Naive thymus-derived CD4-positive, alpha-beta T cell (primary cell): ENCODE measurements at regions not wholly inside any gene's neighbourhood (a gene's known extent, or its start where the extent isn't known, plus 50 kb on each side); places are given as distances from the start of the nearest gene placed in this dataset.

Experiments
- ATAC-seq: fragments of 150-1000 bp; cut with Tn5 transposase; 2 replicates; pipeline ENCODE4 v1.10.0; 2021; ENCODE audit warnings: mild to moderate bottlenecking, moderate library complexity
- CTCF ChIA-PET: fragments of 350-600 bp; sonication (Branson Sonifier 250); formaldehyde crosslinking; loops from one replicate; lab custom pipeline; 2021; ENCODE audit warnings: antibody characterized with exemption; lab: Charles Lee
- POLR2A ChIA-PET: fragments of 350-600 bp; sonication (Branson Sonifier 250); formaldehyde crosslinking; loops from one replicate; lab custom pipeline; 2021; ENCODE audit warnings: antibody characterized with exemption, inconsistent platforms; lab: Charles Lee
- DNase-seq, 9 donors: peaks; one replicate each; pipeline versions ENCODE4 v3.0.0 to v3.0.0-alpha.2; 2020 to 2022; ENCODE audit warnings: mixed read lengths in 1 of 9
- H3K27ac ChIP-seq: one replicate; pipeline ENCODE4 v1.7.0; 2013; ENCODE audit warnings: mild to moderate bottlenecking, low read depth, low read length, moderate library complexity
- H3K27me3 ChIP-seq, 2 donors: one replicate each; pipeline ENCODE4 v1.7.0; 2013; ENCODE audit warnings: low read length in 2 of 2, mild to moderate bottlenecking in 2 of 2, moderate library complexity in 2 of 2; ENCODE audit not compliant: control insufficient read depth in 2 of 2, insufficient read depth in 2 of 2
- H3K36me3 ChIP-seq, 3 experiments: 1 replicate in 2 of 3; 2 replicates in 1 of 3; pipeline ENCODE4 v1.7.0; 2013; ENCODE audit warnings: low read length in 3 of 3, mild to moderate bottlenecking in 3 of 3, moderate library complexity in 1 of 3; ENCODE audit not compliant: insufficient read depth in 3 of 3, control insufficient read depth in 2 of 3
- H3K4me1 ChIP-seq, 2 donors: one replicate each; pipeline ENCODE4 v1.7.0; 2013; ENCODE audit warnings: low read length in 2 of 2, mild to moderate bottlenecking in 2 of 2, moderate library complexity in 1 of 2; ENCODE audit not compliant: control insufficient read depth in 2 of 2, insufficient read depth in 2 of 2
- H3K4me3 ChIP-seq: 2 replicates; pipeline ENCODE4 v1.7.0; 2013; ENCODE audit warnings: mild to moderate bottlenecking, low read length
- H3K9me3 ChIP-seq, 3 experiments: 1 replicate in 2 of 3; 2 replicates in 1 of 3; pipeline ENCODE4 v1.7.0; 2013; ENCODE audit warnings: low read length in 3 of 3; ENCODE audit not compliant: control insufficient read depth in 2 of 3
- H3K27ac Mint-ChIP-seq, 9 donors: one replicate each; pipeline ENCODE4 v1.8.0; 2020 to 2022; ENCODE audit warnings: mixed read lengths in 9 of 9, mild to moderate bottlenecking in 8 of 9, moderate library complexity in 5 of 9, inconsistent platforms in 2 of 9
- H3K27me3 Mint-ChIP-seq, 5 donors: one replicate each; pipeline ENCODE4 v1.8.0; 2021 to 2022; ENCODE audit warnings: mixed read lengths in 5 of 5, mild to moderate bottlenecking in 1 of 5
- H3K36me3 Mint-ChIP-seq, 5 donors: one replicate each; pipeline ENCODE4 v1.8.0; 2020 to 2022; ENCODE audit warnings: mixed read lengths in 5 of 5, mild to moderate bottlenecking in 3 of 5, inconsistent platforms in 1 of 5
- H3K4me1 Mint-ChIP-seq, 7 donors: one replicate each; pipeline ENCODE4 v1.8.0; 2020 to 2022; ENCODE audit warnings: mixed read lengths in 7 of 7, mild to moderate bottlenecking in 3 of 7, inconsistent platforms in 1 of 7
- H3K4me3 Mint-ChIP-seq, 10 donors: one replicate each; pipeline ENCODE4 v1.8.0; 2020 to 2022; ENCODE audit warnings: mild to moderate bottlenecking in 10 of 10, mixed read lengths in 10 of 10, moderate library complexity in 6 of 10, inconsistent platforms in 2 of 10
- H3K9me3 Mint-ChIP-seq, 11 donors: one replicate each; pipeline ENCODE4 v1.8.0; 2020 to 2022; ENCODE audit warnings: mixed read lengths in 11 of 11, mild to moderate bottlenecking in 4 of 11, inconsistent platforms in 1 of 11, moderate library complexity in 1 of 11
- intact Hi-C, 2 donors: fragments of 100-400 bp; cut with micrococcal nuclease; formaldehyde crosslinking; loops; one replicate each; pipeline ENCODE4 v1.15.1; 2023

DNA sequence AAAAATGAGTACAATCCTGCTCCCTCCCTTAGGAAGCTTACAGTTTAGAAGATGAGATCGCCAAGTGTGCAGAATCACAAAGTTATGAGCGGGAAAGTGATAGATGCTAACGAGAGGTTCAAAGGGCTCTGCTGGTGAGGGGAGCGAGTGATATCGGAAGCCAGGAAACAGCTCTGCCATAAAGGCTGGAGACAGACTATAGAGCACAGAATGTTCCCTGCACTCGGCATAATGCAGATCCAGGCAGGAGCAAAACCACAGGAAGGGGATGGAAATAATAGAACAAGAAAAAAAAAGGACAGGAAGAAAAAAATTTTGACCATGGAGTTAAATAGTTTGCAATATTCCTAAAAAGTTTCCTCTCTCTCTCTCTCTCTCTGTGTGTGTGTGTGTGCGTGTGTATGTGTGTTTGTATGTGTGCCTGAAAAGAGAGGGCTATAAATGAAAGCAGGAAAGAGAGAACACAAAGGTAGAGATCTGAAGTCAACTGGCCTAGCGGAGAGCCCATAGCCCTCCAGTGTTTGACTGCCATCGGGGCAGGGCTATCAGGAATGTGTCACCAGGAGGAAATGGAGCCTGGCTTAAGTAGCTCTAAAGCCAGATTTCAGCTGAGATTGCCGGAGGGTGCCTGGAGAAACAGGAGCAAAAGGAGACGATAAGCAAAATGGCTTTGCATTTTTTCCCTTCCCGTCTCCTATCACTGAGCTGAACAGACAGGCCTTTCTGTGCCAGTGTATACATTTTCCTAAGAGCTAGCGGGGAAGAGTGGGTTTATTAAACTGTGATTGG lies 175.8 kb upstream of the LYZL1 start:
- ChIA-PET CTCF (no interaction called here), POLR2A (no interaction called here)
- no peak overlapping the region for H3K27ac Mint-ChIP-seq
- DNase-seq (no peak), ATAC-seq (no peak)
- Histone ChIP-seq H3K36me3 (no peaks in the 10 kb centered on the region), H3K4me1 (no peaks in the 10 kb centered on the region), H3K9me3 (peaks cover 0 to 13% (median 0%) of the 10 kb centered on the region in 3 experiments), H3K4me3 (no peak overlapping the region), H3K27me3 (no peaks in the 10 kb centered on the region), H3K27ac (no peak overlapping the region)
- peaks cover 5 to 32% (median 14%) of the 10 kb centered on the region in 11 donors for H3K9me3 Mint-ChIP-seq
- H3K36me3 Mint-ChIP-seq: no peaks in the 10 kb centered on the region
- peaks cover 0 to 18% (median 14%) of the 10 kb centered on the region in 5 donors for H3K27me3 Mint-ChIP-seq
- no peaks in the 10 kb centered on the region for H3K4me1 Mint-ChIP-seq
- intact Hi-C loops: no loop called here
- no peak overlapping the region for H3K4me3 Mint-ChIP-seq

DNA sequence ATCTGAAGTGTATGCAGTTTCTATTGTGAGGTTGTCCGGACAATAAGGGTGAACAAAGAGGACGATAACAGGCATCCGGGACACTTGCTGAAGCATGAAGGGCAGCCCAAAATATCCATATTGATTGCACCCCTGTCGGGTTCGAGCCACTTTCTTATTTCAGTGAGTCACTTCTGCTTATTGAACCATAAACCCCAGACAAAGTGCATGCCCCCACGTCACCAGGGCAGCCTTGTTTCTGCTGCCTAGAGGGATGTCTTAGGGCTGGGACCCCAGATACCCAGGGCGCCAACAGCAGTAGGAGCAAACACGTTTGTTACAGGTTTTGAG lies 175.3 kb upstream of the LYZL1 start:
- no peaks in the 10 kb centered on the region for H3K27me3 ChIP-seq
- peaks cover 6 to 37% (median 18%) of the 10 kb centered on the region in 11 donors for H3K9me3 Mint-ChIP-seq
- peaks cover 0 to 18% (median 0%) of the 10 kb centered on the region in 3 experiments for H3K9me3 ChIP-seq
- H3K4me1 ChIP-seq: no peaks in the 10 kb centered on the region
- H3K4me1 Mint-ChIP-seq: no peaks in the 10 kb centered on the region
- H3K27ac Mint-ChIP-seq: no peak overlapping the region
- H3K27me3 Mint-ChIP-seq: peaks cover 0 to 18% (median 14%) of the 10 kb centered on the region in 5 donors
- no peaks in the 10 kb centered on the region for H3K36me3 ChIP-seq
- ChIA-PET CTCF (no interaction called here), POLR2A (no interaction called here)
- no peak overlapping the region for H3K4me3 ChIP-seq
- H3K27ac ChIP-seq: no peak overlapping the region
- intact Hi-C loops: no loop called here
- DNase-seq (no peak), ATAC-seq (no peak)
- H3K36me3 Mint-ChIP-seq: no peaks in the 10 kb centered on the region
- H3K4me3 Mint-ChIP-seq: no peak overlapping the region

DNA sequence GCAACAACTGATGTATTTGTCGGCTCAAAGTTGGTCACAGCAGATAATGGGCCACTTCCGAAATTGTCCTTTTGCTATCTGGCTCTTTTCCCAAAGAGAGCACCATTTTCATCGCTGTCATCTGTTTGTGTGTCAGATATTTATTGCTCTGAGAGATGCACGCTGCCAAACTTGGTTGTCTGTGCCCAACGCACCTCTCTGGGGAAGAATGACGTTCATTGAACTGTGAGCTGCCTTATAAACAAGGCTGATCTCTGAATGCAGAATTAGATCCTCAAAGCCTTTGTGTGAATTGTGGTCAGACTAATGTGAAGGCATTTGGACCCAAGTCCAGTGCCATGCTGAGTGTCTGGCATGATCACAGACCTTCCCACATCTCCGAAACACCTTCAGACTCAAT lies 174.7 kb upstream of the LYZL1 start:
- CTCF ChIA-PET: no interaction called here
- no peak for DNase-seq
- no peaks in the 10 kb centered on the region for H3K27me3 ChIP-seq
- Mint-ChIP-seq H3K27me3 (peaks cover 0 to 18% (median 14%) of the 10 kb centered on the region in 5 donors), H3K4me3 (no peak overlapping the region), H3K36me3 (peaks cover 0 to 4% (median 0%) of the 10 kb centered on the region in 5 donors), H3K4me1 (no peaks in the 10 kb centered on the region), H3K27ac (peak overlapping the region in 1 of 9 donors; percentile 57), H3K9me3 (peaks cover 9 to 43% (median 20%) of the 10 kb centered on the region in 11 donors)
- ATAC-seq: no peak
- no peaks in the 10 kb centered on the region for H3K4me1 ChIP-seq
- intact Hi-C loops: no loop called here
- peaks cover 0 to 18% (median 0%) of the 10 kb centered on the region in 3 experiments for H3K9me3 ChIP-seq
- no peak overlapping the region for H3K4me3 ChIP-seq
- H3K36me3 ChIP-seq: no peaks in the 10 kb centered on the region
- POLR2A ChIA-PET: no interaction called here
- no peak overlapping the region for H3K27ac ChIP-seq

DNA sequence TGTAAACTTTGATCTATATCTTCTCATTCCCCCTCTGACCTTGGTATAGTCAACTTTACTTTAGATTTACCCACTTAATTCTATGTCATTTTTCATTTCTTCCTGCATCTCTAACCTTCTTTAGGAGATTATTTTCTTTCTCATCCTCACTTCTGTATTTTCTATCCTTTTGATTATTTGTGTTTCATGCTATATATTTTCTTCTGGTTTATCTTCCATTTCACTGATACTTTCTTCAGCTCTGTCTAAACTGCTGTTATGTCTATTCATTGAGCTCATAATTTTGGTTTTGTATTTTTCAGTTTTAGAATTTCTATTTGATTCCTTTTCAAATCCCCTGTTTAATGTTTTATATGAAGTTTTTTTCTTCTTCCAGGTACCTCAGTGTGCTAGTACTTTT lies 171.1 kb upstream of the LYZL1 start:
- H3K27ac ChIP-seq: no peak overlapping the region
- H3K36me3 ChIP-seq: no peaks in the 10 kb centered on the region
- peaks cover 0 to 15% (median 10%) of the 10 kb centered on the region in 5 donors for H3K27me3 Mint-ChIP-seq
- H3K4me1 ChIP-seq: no peaks in the 10 kb centered on the region
- H3K36me3 Mint-ChIP-seq: peaks cover 0 to 4% (median 0%) of the 10 kb centered on the region in 5 donors
- H3K27ac Mint-ChIP-seq: no peak overlapping the region
- no peaks in the 10 kb centered on the region for H3K4me1 Mint-ChIP-seq
- POLR2A ChIA-PET: no interaction called here
- peaks cover 8 to 53% (median 24%) of the 10 kb centered on the region in 11 donors for H3K9me3 Mint-ChIP-seq
- CTCF ChIA-PET: no interaction called here
- no peak overlapping the region for H3K4me3 Mint-ChIP-seq
- no peak for ATAC-seq
- H3K4me3 ChIP-seq: no peak overlapping the region
- no peaks in the 10 kb centered on the region for H3K27me3 ChIP-seq
- no peak for DNase-seq
- peaks cover 0 to 18% (median 0%) of the 10 kb centered on the region in 3 experiments for H3K9me3 ChIP-seq
- intact Hi-C loops: no loop called here

DNA sequence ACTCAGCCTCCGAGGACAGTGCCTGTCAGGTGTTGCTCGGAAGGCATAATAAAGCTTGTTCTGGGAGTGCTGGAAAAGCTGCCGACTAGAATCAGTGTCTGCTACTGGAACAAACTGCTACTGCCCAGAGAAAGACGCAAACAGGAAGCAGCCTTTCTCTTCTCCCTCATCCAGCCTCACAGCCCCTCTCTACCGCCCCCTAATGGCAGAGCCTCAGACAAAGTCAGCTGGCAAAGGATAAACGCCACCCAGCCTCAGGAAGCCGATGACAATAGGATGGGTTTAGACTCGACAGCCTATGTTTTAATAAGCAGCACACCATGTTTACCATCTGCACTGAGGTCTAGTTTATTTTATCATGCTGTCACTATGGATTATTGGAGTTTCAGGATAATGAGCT lies 169.5 kb upstream of the LYZL1 start:
- Mint-ChIP-seq H3K4me1 (no peaks in the 10 kb centered on the region), H3K4me3 (no peak overlapping the region), H3K36me3 (peaks cover 0 to 4% (median 0%) of the 10 kb centered on the region in 5 donors), H3K9me3 (peaks cover 4 to 58% (median 24%) of the 10 kb centered on the region in 11 donors), H3K27me3 (peaks cover 0 to 5% (median 3%) of the 10 kb centered on the region in 5 donors), H3K27ac (no peak overlapping the region)
- DNase-seq (no peak), ATAC-seq (no peak)
- ChIA-PET POLR2A (no interaction called here), CTCF (no interaction called here)
- intact Hi-C loops: no loop called here
- H3K27me3 ChIP-seq: no peaks in the 10 kb centered on the region
- peaks cover 0 to 18% (median 0%) of the 10 kb centered on the region in 3 experiments for H3K9me3 ChIP-seq
- H3K4me1 ChIP-seq: no peaks in the 10 kb centered on the region
- no peak overlapping the region for H3K4me3 ChIP-seq
- H3K27ac ChIP-seq: no peak overlapping the region
- no peaks in the 10 kb centered on the region for H3K36me3 ChIP-seq

DNA sequence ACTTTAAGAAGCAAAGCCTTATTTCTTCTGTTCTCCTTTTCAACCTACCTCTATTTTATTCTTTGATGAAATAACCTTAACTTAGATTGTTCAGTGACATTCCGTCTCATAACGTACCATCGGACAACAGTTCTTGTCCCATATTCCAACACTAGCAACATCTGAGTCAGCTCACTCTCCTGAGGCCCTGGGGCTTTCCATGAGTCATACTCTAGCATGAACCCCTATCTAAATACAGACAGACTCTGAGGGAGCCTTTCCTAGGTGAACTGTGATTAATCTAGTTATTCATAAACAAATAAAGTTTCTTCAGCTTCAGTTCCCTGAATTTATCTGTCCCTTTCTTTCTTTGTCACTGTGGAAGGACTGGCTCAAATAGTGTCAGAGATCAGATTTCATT lies 168.7 kb upstream of the LYZL1 start:
- ChIA-PET CTCF (no interaction called here), POLR2A (no interaction called here)
- intact Hi-C loops: no loop called here

DNA sequence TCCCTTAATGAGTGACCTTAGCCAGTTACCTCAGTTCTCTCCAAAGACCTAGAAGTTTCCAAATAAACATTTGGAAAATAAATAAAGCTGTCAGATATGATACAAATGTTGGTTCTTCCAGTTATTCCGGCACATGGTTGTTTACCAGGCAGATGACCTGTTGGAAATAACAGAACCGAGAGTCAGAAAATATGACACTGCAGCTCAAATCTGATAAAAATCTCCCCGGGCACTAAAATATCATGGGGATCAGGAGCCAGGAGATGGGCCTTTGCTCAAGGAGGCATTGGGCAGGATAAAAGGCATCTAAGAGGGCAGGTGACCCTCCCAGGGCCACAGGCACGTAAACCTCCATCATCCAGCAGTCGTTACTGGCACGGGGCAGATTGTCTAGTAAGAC lies 164.0 kb upstream of the LYZL1 start:
- Histone ChIP-seq H3K9me3 (no peaks in the 10 kb centered on the region), H3K36me3 (no peaks in the 10 kb centered on the region), H3K4me3 (no peak overlapping the region), H3K4me1 (no peaks in the 10 kb centered on the region), H3K27me3 (no peaks in the 10 kb centered on the region), H3K27ac (no peak overlapping the region)
- intact Hi-C loops: no loop called here
- DNase-seq (no peak), ATAC-seq (no peak)
- ChIA-PET POLR2A (no interaction called here), CTCF (no interaction called here)
- H3K4me3 Mint-ChIP-seq: no peak overlapping the region
- peaks cover 2 to 16% (median 8%) of the 10 kb centered on the region in 5 donors for H3K27me3 Mint-ChIP-seq
- H3K27ac Mint-ChIP-seq: no peak overlapping the region
- H3K4me1 Mint-ChIP-seq: no peaks in the 10 kb centered on the region
- no peaks in the 10 kb centered on the region for H3K36me3 Mint-ChIP-seq
- peaks cover 0 to 10% (median 0%) of the 10 kb centered on the region in 11 donors for H3K9me3 Mint-ChIP-seq

More for the DNA sequence above, 168.7 kb upstream of the LYZL1 start:
- H3K27me3 ChIP-seq: no peaks in the 10 kb centered on the region
- Mint-ChIP-seq H3K4me3 (no peak overlapping the region), H3K36me3 (peaks cover 0 to 4% (median 0%) of the 10 kb centered on the region in 5 donors), H3K9me3 (peaks cover 4 to 50% (median 20%) of the 10 kb centered on the region in 11 donors), H3K4me1 (no peaks in the 10 kb centered on the region), H3K27me3 (no peaks in the 10 kb centered on the region), H3K27ac (no peak overlapping the region)
- no peak overlapping the region for H3K27ac ChIP-seq
- peaks cover 0 to 18% (median 0%) of the 10 kb centered on the region in 3 experiments for H3K9me3 ChIP-seq
- DNase-seq: no peak
- no peaks in the 10 kb centered on the region for H3K4me1 ChIP-seq
- H3K36me3 ChIP-seq: no peaks in the 10 kb centered on the region
- no peak for ATAC-seq
- H3K4me3 ChIP-seq: no peak overlapping the region
